Hepatocyte (in vitro differentiated cells): ENCODE measurements at regions not wholly inside any gene's neighbourhood (a gene's known extent, or its start where the extent isn't known, plus 50 kb on each side); places are given as distances from the start of the nearest gene placed in this dataset.

Source experiments
- EZH2 ChIP-seq: fragments of 200-600 bp; sonication (generic); IDR thresholded peaks from 2 replicates; pipeline ENCODE4 v1.6.1; 2016; ENCODE audit warnings: antibody characterized with exemption, mild to moderate bottlenecking, borderline replicate concordance
- TF ChIP-seq, protein P1 (sequence below): fragments of 200-600 bp; sonication (generic); IDR thresholded peaks from 2 replicates; pipeline ENCODE4 v1.5.1; 2016; ENCODE audit warnings: antibody characterized with exemption, mild to moderate bottlenecking; ENCODE audit not compliant: poor library complexity

DNA sequence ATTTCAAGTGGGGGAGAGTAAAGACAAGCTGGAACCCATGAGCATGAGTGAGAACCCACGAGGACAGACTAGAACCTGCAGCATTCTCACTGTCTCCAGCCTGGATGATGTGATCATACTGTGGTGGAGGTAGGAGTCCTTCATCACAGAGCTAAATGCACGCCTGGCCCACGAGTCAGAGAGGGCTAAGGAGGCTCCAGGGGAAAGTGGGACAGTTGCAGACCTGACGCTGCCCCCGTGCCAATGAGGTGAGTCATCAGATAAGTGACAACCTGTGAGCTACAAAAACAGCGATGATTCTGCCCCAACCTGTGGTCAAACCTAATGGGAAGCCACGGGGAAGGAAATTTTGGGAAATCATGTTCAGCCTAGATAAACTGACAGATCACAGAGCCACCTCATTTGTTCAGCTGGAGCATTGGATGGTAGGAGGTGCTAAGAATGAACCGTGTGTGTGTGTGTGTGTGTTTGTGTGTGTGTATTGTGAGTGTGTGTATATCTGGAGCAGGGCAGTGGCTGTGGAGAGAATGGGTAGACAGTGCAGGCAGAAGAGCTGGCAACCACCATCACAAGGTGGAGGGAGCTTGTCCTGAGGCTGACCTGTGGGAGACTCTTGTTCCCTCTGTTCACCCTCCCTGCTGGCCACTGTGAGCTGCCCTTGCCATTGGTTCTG lies 131.8 kb downstream of the UTP18 start:
- TF ChIP-seq, protein P1, sequence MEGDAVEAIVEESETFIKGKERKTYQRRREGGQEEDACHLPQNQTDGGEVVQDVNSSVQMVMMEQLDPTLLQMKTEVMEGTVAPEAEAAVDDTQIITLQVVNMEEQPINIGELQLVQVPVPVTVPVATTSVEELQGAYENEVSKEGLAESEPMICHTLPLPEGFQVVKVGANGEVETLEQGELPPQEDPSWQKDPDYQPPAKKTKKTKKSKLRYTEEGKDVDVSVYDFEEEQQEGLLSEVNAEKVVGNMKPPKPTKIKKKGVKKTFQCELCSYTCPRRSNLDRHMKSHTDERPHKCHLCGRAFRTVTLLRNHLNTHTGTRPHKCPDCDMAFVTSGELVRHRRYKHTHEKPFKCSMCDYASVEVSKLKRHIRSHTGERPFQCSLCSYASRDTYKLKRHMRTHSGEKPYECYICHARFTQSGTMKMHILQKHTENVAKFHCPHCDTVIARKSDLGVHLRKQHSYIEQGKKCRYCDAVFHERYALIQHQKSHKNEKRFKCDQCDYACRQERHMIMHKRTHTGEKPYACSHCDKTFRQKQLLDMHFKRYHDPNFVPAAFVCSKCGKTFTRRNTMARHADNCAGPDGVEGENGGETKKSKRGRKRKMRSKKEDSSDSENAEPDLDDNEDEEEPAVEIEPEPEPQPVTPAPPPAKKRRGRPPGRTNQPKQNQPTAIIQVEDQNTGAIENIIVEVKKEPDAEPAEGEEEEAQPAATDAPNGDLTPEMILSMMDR, result no peak
- TF ChIP-seq EZH2, result no peak
